ENCODE measurements at regions not wholly inside any gene's neighbourhood (a gene's known extent, or its start where the extent isn't known, plus 50 kb on each side); places are given as distances from the start of the nearest gene placed in this dataset.

DNA sequence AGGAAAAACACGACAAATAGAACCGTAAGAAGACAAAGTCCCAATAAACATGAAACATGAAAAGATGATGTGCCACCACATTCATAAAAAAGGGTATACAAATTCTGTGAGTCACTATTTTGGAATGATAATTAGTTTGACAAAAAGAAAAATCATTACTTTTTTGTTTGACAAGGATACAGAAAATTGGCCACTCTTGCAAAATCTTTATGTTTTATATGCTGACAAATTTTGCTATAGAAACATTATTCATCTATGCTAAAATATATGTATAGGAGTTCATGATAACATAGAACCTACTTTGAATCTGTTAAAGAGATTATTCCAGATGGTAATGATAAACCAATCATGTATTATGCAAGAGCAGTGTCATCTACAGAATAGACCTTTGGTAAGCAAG lies 1201.0 kb downstream of the FSCB start:
- TF ChIP-seq, protein P1, sequence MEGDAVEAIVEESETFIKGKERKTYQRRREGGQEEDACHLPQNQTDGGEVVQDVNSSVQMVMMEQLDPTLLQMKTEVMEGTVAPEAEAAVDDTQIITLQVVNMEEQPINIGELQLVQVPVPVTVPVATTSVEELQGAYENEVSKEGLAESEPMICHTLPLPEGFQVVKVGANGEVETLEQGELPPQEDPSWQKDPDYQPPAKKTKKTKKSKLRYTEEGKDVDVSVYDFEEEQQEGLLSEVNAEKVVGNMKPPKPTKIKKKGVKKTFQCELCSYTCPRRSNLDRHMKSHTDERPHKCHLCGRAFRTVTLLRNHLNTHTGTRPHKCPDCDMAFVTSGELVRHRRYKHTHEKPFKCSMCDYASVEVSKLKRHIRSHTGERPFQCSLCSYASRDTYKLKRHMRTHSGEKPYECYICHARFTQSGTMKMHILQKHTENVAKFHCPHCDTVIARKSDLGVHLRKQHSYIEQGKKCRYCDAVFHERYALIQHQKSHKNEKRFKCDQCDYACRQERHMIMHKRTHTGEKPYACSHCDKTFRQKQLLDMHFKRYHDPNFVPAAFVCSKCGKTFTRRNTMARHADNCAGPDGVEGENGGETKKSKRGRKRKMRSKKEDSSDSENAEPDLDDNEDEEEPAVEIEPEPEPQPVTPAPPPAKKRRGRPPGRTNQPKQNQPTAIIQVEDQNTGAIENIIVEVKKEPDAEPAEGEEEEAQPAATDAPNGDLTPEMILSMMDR (IDR thresholded peaks at IDR 0.05; ENCODE audit: extremely low read depth in 1 of 2, insufficient read depth in 1 of 2, low read depth in 1 of 2, low read length in 2 of 2), result no peak
- no peak for TF ChIP-seq POLR2AphosphoS5 (IDR thresholded peaks at IDR 0.05; ENCODE audit: insufficient read depth, low read depth, low read length)
- no peak for TF ChIP-seq EZH2 (IDR thresholded peaks at IDR 0.05; ENCODE audit: borderline replicate concordance, low read depth, low read length, severe bottlenecking)
- TF ChIP-seq, protein P2, sequence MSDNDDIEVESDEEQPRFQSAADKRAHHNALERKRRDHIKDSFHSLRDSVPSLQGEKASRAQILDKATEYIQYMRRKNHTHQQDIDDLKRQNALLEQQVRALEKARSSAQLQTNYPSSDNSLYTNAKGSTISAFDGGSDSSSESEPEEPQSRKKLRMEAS (IDR thresholded peaks at IDR 0.05; ENCODE audit: insufficient read depth, insufficient read length), result no peak
- no peak for TF ChIP-seq MYC (IDR thresholded peaks at IDR 0.05; ENCODE audit: low read depth, low read length)
- no peak for TF ChIP-seq POLR2A (IDR thresholded peaks at IDR 0.05; ENCODE audit: low read depth, low read length)
- TF ChIP-seq JUN (IDR thresholded peaks at IDR 0.05; ENCODE audit: borderline replicate concordance, insufficient read depth, insufficient read length, low read depth), result no peak
- no peak for TF ChIP-seq GATA2 (IDR thresholded peaks at IDR 0.05; ENCODE audit: insufficient read depth, insufficient read length, low read depth, low read length)

Data from endothelial cell of umbilical vein (primary cell).